HUES6 (cell line): ENCODE measurements at regions not wholly inside any gene's neighbourhood (a gene's known extent, or its start where the extent isn't known, plus 50 kb on each side); places are given as distances from the start of the nearest gene placed in this dataset.

Experiments used
- H3K27ac ChIP-seq: 2 replicates; pipeline ENCODE4 v1.7.0; 2013; ENCODE audit warnings: low read depth, mild to moderate bottlenecking, low read length, inconsistent platforms
- H3K27me3 ChIP-seq: 2 replicates; pipeline ENCODE4 v1.6.1; 2013; ENCODE audit warnings: low read length; ENCODE audit not compliant: control insufficient read depth, insufficient read depth
- H3K36me3 ChIP-seq: 2 replicates; pipeline ENCODE4 v1.6.1; 2013; ENCODE audit warnings: low read length; ENCODE audit not compliant: control insufficient read depth, insufficient read depth
- H3K4me1 ChIP-seq: 2 replicates; pipeline ENCODE4 v1.6.1; 2013; ENCODE audit warnings: low read length; ENCODE audit not compliant: control insufficient read depth, insufficient read depth
- H3K4me3 ChIP-seq: 2 replicates; pipeline ENCODE4 v1.5.1; 2013; ENCODE audit warnings: low read depth, low read length
- H3K9ac ChIP-seq: one replicate; pipeline ENCODE4 v1.6.1; 2013; ENCODE audit warnings: mild to moderate bottlenecking, low read length
- H3K9me3 ChIP-seq: 2 replicates; pipeline ENCODE4 v1.6.1; 2013; ENCODE audit warnings: low read depth, low read length; ENCODE audit not compliant: control insufficient read depth, insufficient read depth

- Histone ChIP-seq H3K27ac (no peak overlapping the region), H3K27me3 (no peaks in the 10 kb centered on the region), H3K9ac (no peak overlapping the region), H3K9me3 (no peaks in the 10 kb centered on the region), H3K4me3 (no peak overlapping the region), H3K4me1 (peaks cover under 1% of the 10 kb centered on the region; the same call in 1 of the 2 replicates), H3K36me3 (no peaks in the 10 kb centered on the region)
Measured at GRCh38 chr14:35988550-35988949, 162.4 kb downstream of the BRMS1L start.

- Histone ChIP-seq H3K9me3 (0 out of 2 replicates have a peak, but pooled peaks cover 2% of the 10 kb centered on the region), H3K4me3 (no peak overlapping the region), H3K27me3 (no peaks in the 10 kb centered on the region), H3K27ac (no peak overlapping the region), H3K4me1 (no peaks in the 10 kb centered on the region), H3K9ac (no peak overlapping the region), H3K36me3 (no peaks in the 10 kb centered on the region)
Measured at GRCh38 chr14:35987731-35988130, 161.6 kb downstream of the BRMS1L start.

- Histone ChIP-seq H3K4me1 (no peaks in the 10 kb centered on the region), H3K27ac (no peak overlapping the region), H3K27me3 (no peaks in the 10 kb centered on the region), H3K9me3 (0 out of 2 replicates have a peak, but pooled peaks cover 4% of the 10 kb centered on the region), H3K4me3 (no peak overlapping the region), H3K9ac (no peak overlapping the region), H3K36me3 (no peaks in the 10 kb centered on the region)
Measured at GRCh38 chr14:35986219-35986573, 160.1 kb downstream of the BRMS1L start.

GRCh38 chr14:35985474-35986218 lies 159.5 kb downstream of the BRMS1L start:
- Histone ChIP-seq H3K9ac (no peak overlapping the region), H3K4me1 (no peaks in the 10 kb centered on the region), H3K27ac (no peak overlapping the region), H3K9me3 (0 out of 2 replicates have a peak, but pooled peaks cover 4% of the 10 kb centered on the region), H3K4me3 (no peak overlapping the region), H3K36me3 (no peaks in the 10 kb centered on the region), H3K27me3 (no peaks in the 10 kb centered on the region)

- no peak overlapping the region for H3K27ac ChIP-seq
- H3K4me3 ChIP-seq = no peak overlapping the region
- no peaks in the 10 kb centered on the region for H3K36me3 ChIP-seq
- no peaks in the 10 kb centered on the region for H3K27me3 ChIP-seq
- H3K9ac ChIP-seq = no peak overlapping the region
- H3K9me3 ChIP-seq = 0 out of 2 replicates have a peak, but pooled peaks cover 4% of the 10 kb centered on the region
- H3K4me1 ChIP-seq = no peaks in the 10 kb centered on the region
Measured at GRCh38 chr14:35979531-35979930, 153.4 kb downstream of the BRMS1L start.

- Histone ChIP-seq H3K4me3 (no peak overlapping the region), H3K4me1 (no peaks in the 10 kb centered on the region), H3K9me3 (0 out of 2 replicates have a peak, but pooled peaks cover 4% of the 10 kb centered on the region), H3K36me3 (no peaks in the 10 kb centered on the region), H3K9ac (no peak overlapping the region), H3K27me3 (no peaks in the 10 kb centered on the region), H3K27ac (no peak overlapping the region)
Measured at GRCh38 chr14:35978561-35978960, 152.4 kb downstream of the BRMS1L start.

GRCh38 chr14:35975814-35976213 lies 149.7 kb downstream of the BRMS1L start:
- no peak overlapping the region for H3K4me3 ChIP-seq
- no peaks in the 10 kb centered on the region for H3K4me1 ChIP-seq
- H3K27ac ChIP-seq = no peak overlapping the region
- no peak overlapping the region for H3K9ac ChIP-seq
- no peaks in the 10 kb centered on the region for H3K36me3 ChIP-seq
- no peaks in the 10 kb centered on the region for H3K27me3 ChIP-seq
- H3K9me3 ChIP-seq = no peaks in the 10 kb centered on the region

- Histone ChIP-seq H3K4me3 (no peak overlapping the region), H3K27me3 (no peaks in the 10 kb centered on the region), H3K9ac (no peak overlapping the region), H3K9me3 (no peaks in the 10 kb centered on the region), H3K4me1 (no peaks in the 10 kb centered on the region), H3K27ac (no peak overlapping the region), H3K36me3 (no peaks in the 10 kb centered on the region)
Measured at GRCh38 chr14:35973770-35974169, 147.6 kb downstream of the BRMS1L start.

- Histone ChIP-seq H3K27me3 (no peaks in the 10 kb centered on the region), H3K4me3 (no peak overlapping the region), H3K4me1 (no peaks in the 10 kb centered on the region), H3K27ac (no peak overlapping the region), H3K36me3 (no peaks in the 10 kb centered on the region), H3K9ac (no peak overlapping the region), H3K9me3 (no peaks in the 10 kb centered on the region)
Measured at GRCh38 chr14:35971965-35972630, 146.0 kb downstream of the BRMS1L start.

GRCh38 chr14:35969310-35969709 lies 143.2 kb downstream of the BRMS1L start:
- Histone ChIP-seq H3K36me3 (no peaks in the 10 kb centered on the region), H3K4me1 (0 out of 2 replicates have a peak, but pooled peaks cover 3% of the 10 kb centered on the region), H3K4me3 (no peak overlapping the region), H3K27me3 (no peaks in the 10 kb centered on the region), H3K27ac (no peak overlapping the region), H3K9ac (no peak overlapping the region), H3K9me3 (no peaks in the 10 kb centered on the region)

- Histone ChIP-seq H3K9ac (no peak overlapping the region), H3K27ac (no peak overlapping the region), H3K36me3 (no peaks in the 10 kb centered on the region), H3K4me3 (no peak overlapping the region), H3K4me1 (0 out of 2 replicates have a peak, but pooled peaks cover 3% of the 10 kb centered on the region), H3K27me3 (no peaks in the 10 kb centered on the region), H3K9me3 (no peaks in the 10 kb centered on the region)
Measured at GRCh38 chr14:35965400-35965799, 139.3 kb downstream of the BRMS1L start.
